ENCODE measurements at regions not wholly inside any gene's neighbourhood (a gene's known extent, or its start where the extent isn't known, plus 50 kb on each side); places are given as distances from the start of the nearest gene placed in this dataset.

DNA sequence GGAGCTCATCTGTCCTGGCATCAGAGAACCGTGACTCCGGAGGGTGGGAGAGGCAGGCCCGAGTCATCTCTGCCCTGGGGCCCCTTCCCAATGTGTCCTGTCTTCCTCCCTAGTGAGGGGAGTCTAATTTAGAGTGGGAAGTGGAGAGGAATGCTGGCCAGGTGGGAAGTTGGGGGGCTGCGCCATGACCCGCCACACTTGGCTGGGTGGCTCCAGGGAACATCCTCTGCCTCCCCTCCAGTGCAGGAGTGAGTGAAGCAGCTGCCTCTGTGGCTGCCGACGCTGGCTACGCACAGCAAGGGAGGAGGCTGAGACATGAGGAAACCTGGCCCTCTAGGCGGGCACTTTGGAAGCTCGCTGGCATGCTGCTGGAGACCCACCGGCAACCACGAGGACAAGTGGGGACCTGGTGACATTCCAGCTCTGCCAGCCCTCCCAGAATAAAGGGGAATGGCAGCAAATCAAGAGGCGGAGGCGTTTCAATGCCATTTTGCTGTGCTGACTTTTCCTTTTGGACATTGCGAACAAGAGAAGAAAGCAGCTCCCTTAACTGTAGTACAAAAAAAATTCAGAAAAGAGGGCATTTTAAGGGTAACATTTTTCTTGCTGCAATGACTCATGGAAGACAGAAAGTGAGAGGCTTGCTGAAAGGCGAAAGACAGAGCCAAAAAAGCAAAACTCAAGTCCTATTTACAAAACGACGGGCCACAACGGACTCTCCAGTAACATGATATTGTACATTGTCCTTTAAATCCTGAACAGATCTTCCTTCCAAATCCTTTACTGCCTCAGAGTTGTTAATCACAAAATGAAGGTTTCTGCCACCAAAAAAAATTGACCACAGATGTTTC, 121.2 kb upstream of the PITRM1 start:
- Histone ChIP-seq H3K4me3 (ENCODE audit: insufficient read depth, low read depth, low read length) (no peak overlapping the region), H3K4me1 (ENCODE audit: control insufficient read depth, insufficient read depth, low read length) (no peaks in the 10 kb centered on the region), H3K27me3 (ENCODE audit: control insufficient read depth, insufficient read depth, low read length, poor library complexity, severe bottlenecking) (no peaks in the 10 kb centered on the region), H3K9me3 (ENCODE audit: control insufficient read depth, low read length) (no peaks in the 10 kb centered on the region), H3K36me3 (ENCODE audit: control insufficient read depth, insufficient read depth, low read length) (no peaks in the 10 kb centered on the region), H3K27ac (ENCODE audit: insufficient read depth, low read depth, low read length, poor library complexity, severe bottlenecking) (no peak overlapping the region)
- 91 to 94% methylated on average over 19 of the region's 19 CpGs for WGBS, 2 experiments

DNA sequence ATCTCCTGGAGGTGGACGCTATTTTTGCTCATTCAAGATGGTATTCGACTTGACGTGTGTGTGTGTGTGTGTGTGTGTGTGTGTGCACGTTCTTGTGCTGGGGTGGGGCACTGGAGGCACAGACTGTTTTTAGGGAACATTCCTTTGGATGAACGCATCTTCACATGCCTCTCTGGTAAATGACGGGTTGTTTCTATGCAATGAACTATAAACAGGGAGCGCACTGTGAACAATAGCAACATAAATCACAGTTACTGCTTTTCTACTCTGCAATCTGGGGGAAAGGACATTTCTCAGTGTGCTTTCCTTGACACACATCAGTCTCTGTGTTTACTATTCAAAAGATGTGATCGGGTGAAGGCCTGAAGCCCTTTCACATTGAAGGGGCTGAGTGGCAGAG, 120.1 kb upstream of the PITRM1 start:
- H3K27ac ChIP-seq (ENCODE audit: insufficient read depth, low read depth, low read length, poor library complexity, severe bottlenecking) = no peak overlapping the region
- H3K27me3 ChIP-seq (ENCODE audit: control insufficient read depth, insufficient read depth, low read length, poor library complexity, severe bottlenecking) = no peaks in the 10 kb centered on the region
- WGBS, 2 experiments = 92 to 94% methylated on average over 7 to 8 of the region's 8 CpGs

DNA sequence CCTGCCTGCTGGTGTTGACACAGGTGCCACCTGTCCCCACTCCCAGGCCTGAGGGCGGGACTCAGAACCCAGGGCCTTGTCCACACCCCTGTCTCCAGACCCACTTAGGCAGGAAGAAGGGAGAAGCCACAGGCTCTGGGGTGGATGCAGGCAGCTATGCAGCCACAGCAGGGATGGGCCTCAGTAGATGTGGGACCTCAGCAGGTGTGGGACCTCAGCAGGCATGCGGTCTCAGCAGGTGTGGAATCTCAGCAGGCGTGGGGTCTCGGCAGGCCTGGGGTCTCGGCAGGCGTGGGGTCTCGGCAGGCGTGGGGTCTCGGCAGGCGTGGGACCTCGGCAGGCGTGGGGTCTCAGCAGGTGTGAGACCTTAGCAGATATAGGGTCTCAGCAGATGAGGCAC, 118.0 kb upstream of the PITRM1 start:
- Histone ChIP-seq H3K4me1 (ENCODE audit: control insufficient read depth, insufficient read depth, low read length) (no peaks in the 10 kb centered on the region), H3K27ac (ENCODE audit: insufficient read depth, low read depth, low read length, poor library complexity, severe bottlenecking) (no peak overlapping the region), H3K9me3 (ENCODE audit: control insufficient read depth, low read length) (no peaks in the 10 kb centered on the region), H3K27me3 (ENCODE audit: control insufficient read depth, insufficient read depth, low read length, poor library complexity, severe bottlenecking) (no peaks in the 10 kb centered on the region), H3K4me3 (ENCODE audit: insufficient read depth, low read depth, low read length) (no peak overlapping the region), H3K36me3 (ENCODE audit: control insufficient read depth, insufficient read depth, low read length) (no peaks in the 10 kb centered on the region)
- 80 to 83% methylated on average over 12 of the region's 12 CpGs for WGBS, 2 experiments

More for the DNA sequence above, 120.1 kb upstream of the PITRM1 start:
- no peaks in the 10 kb centered on the region for H3K4me1 ChIP-seq (ENCODE audit: control insufficient read depth, insufficient read depth, low read length)
- no peaks in the 10 kb centered on the region for H3K36me3 ChIP-seq (ENCODE audit: control insufficient read depth, insufficient read depth, low read length)
- H3K9me3 ChIP-seq (ENCODE audit: control insufficient read depth, low read length) = no peaks in the 10 kb centered on the region
- no peak overlapping the region for H3K4me3 ChIP-seq (ENCODE audit: insufficient read depth, low read depth, low read length)

DNA sequence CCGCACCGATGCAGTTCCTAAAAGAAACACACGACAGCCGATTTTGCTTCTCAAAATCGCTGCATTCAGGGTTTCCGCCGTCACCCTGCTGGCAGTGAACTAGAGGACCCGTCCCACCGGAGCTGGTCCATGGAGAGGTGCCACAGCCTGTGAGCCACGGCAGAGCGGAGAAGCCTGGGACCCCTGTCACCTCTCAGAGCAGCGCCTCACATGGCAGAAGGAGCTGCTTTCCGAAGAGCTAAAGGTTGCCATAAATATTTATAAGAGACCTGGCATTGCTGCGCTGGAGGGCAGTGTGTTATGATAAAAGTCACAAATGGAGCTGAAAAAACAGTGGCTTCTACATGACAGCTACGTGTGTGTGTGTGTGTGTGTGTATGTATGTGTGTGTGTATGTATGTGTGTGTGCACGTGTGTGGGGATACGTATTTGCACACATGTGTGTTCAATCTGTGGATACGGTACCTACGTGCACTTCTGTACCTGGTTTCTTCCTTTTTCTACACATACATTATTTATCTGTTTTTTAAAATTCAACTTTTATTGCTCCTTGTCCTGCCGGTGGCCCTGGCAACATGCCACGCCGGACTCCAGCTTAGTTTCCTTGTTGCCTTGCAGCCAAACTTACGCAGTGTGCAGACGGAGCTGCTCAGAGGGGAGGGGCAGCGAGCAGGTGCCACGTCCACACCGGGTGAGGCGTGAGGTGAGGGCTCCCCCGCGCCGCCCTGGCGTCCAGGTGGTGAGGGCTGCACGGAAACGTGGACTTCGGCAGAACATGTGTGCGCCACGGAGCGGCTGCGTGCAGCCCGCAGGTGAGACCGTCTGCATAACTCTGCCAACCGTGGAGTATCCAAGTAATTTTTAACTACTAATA, 115.2 kb upstream of the PITRM1 start:
- WGBS, 2 experiments = 94 to 95% methylated on average over 41 to 42 of the region's 42 CpGs
- H3K4me3 ChIP-seq (ENCODE audit: insufficient read depth, low read depth, low read length) = no peak overlapping the region
- no peak overlapping the region for H3K27ac ChIP-seq (ENCODE audit: insufficient read depth, low read depth, low read length, poor library complexity, severe bottlenecking)
- no peaks in the 10 kb centered on the region for H3K36me3 ChIP-seq (ENCODE audit: control insufficient read depth, insufficient read depth, low read length)
- no peaks in the 10 kb centered on the region for H3K4me1 ChIP-seq (ENCODE audit: control insufficient read depth, insufficient read depth, low read length)
- H3K27me3 ChIP-seq (ENCODE audit: control insufficient read depth, insufficient read depth, low read length, poor library complexity, severe bottlenecking) = no peaks in the 10 kb centered on the region
- no peaks in the 10 kb centered on the region for H3K9me3 ChIP-seq (ENCODE audit: control insufficient read depth, low read length)

DNA sequence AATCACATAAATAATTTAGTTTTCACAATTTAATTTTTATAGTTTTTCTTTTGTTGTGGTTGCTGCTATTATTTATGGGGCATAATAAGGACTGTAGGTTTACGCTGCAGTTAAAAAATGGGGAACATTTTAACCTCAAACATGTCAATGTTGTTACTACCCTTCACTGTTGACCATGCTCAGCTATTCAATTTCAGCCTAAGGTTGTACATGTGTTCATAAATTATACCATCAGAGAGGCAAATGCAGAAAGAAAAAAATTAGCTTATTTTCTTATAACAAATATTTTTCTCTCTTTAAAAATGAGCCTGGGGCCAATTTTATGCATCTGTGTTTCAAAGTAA, 110.1 kb upstream of the PITRM1 start:
- H3K4me3 ChIP-seq (ENCODE audit: insufficient read depth, low read depth, low read length) = no peak overlapping the region
- 94 to 100% methylated on average over 1 of the region's 1 CpG for WGBS, 2 experiments

DNA sequence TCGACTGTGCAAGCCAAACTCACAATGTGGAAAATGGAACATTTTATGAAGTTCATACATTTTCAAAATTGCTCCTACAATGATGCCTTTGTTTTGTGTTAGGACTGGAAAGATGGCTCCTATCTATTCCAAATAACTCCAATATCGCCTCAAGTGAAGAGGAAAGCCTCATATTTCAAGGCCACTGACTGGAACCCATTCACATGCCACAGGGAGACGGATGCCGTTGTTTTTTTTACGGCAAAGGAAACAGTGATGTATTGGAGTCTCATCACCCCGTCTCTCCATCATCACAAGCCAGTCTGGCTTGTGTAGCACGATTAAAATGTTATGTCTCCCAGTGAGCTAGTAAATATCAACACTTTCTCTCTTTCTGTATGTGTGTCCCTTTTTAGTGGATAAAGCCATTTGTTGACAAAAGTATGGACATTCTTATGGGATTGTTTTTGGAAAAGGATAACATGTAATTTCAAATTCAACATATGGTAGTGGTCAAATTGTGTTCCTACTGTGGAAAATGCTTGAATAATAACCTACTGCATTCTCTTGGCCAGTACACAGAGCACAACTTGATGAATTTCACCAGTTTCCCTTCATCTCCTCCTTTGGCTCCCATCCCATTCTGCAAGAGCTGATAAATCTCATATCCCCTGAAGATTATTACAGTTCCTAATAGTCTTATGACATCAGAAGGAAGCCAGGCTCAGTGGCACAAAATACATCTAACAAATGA, 109.5 kb upstream of the PITRM1 start:
- WGBS, 2 experiments = 96% methylated on average over 7 of the region's 7 CpGs

More for the DNA sequence above, 110.1 kb upstream of the PITRM1 start:
- no peak overlapping the region for H3K27ac ChIP-seq (ENCODE audit: insufficient read depth, low read depth, low read length, poor library complexity, severe bottlenecking)
- H3K27me3 ChIP-seq (ENCODE audit: control insufficient read depth, insufficient read depth, low read length, poor library complexity, severe bottlenecking) = no peaks in the 10 kb centered on the region
- H3K4me1 ChIP-seq (ENCODE audit: control insufficient read depth, insufficient read depth, low read length) = no peaks in the 10 kb centered on the region
- H3K36me3 ChIP-seq (ENCODE audit: control insufficient read depth, insufficient read depth, low read length) = no peaks in the 10 kb centered on the region
- no peaks in the 10 kb centered on the region for H3K9me3 ChIP-seq (ENCODE audit: control insufficient read depth, low read length)

DNA sequence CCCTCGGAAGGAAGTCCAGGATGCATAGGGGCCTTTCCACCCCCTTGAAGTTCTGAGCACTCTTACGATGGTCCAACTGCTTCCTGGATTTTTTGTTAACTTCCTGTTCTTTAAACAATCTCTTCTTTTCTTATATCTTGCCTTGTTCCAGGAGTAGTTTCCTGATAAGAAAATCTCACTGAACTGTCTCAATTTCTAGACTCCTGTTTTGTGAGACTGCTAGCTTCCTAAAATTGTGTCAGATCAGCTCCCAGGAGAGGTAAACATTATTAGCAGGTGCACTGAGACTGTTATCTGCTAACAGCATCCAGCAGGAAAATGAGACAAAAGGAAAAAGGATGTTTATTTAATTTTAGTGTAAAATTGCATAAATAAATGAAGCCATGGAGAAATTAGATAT, 106.2 kb upstream of the PITRM1 start:
- Histone ChIP-seq H3K9me3 (ENCODE audit: control insufficient read depth, low read length) (no peaks in the 10 kb centered on the region), H3K27me3 (ENCODE audit: control insufficient read depth, insufficient read depth, low read length, poor library complexity, severe bottlenecking) (no peaks in the 10 kb centered on the region), H3K27ac (ENCODE audit: insufficient read depth, low read depth, low read length, poor library complexity, severe bottlenecking) (no peak overlapping the region), H3K4me1 (ENCODE audit: control insufficient read depth, insufficient read depth, low read length) (no peaks in the 10 kb centered on the region), H3K4me3 (ENCODE audit: insufficient read depth, low read depth, low read length) (no peak overlapping the region), H3K36me3 (ENCODE audit: control insufficient read depth, insufficient read depth, low read length) (no peaks in the 10 kb centered on the region)
- 86 to 96% methylated on average over 2 of the region's 2 CpGs for WGBS, 2 experiments

More for the DNA sequence above, 109.5 kb upstream of the PITRM1 start:
- Histone ChIP-seq H3K9me3 (ENCODE audit: control insufficient read depth, low read length) (no peaks in the 10 kb centered on the region), H3K4me3 (ENCODE audit: insufficient read depth, low read depth, low read length) (no peak overlapping the region), H3K36me3 (ENCODE audit: control insufficient read depth, insufficient read depth, low read length) (no peaks in the 10 kb centered on the region), H3K27ac (ENCODE audit: insufficient read depth, low read depth, low read length, poor library complexity, severe bottlenecking) (no peak overlapping the region), H3K27me3 (ENCODE audit: control insufficient read depth, insufficient read depth, low read length, poor library complexity, severe bottlenecking) (no peaks in the 10 kb centered on the region), H3K4me1 (ENCODE audit: control insufficient read depth, insufficient read depth, low read length) (no peaks in the 10 kb centered on the region)

DNA sequence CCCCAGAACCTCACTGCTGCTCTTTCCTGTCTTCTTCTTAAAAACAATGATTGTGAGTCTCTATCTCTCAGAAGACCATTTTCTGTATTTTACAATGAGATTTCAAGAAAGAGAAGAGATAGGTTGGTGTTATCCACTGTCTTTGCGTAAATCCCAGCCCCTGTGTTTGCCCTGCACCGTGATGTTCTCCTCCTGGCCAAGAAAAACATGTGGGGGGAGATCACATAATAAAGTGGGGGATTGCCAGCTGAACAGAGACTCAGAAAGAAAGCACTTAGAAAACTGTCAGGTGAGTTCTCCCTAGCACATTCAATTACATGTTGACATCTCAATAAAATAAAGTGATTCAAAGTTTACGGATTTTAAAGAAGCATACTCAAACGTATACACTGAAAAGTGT, 105.0 kb upstream of the PITRM1 start:
- Histone ChIP-seq H3K27ac (ENCODE audit: insufficient read depth, low read depth, low read length, poor library complexity, severe bottlenecking) (no peak overlapping the region), H3K27me3 (ENCODE audit: control insufficient read depth, insufficient read depth, low read length, poor library complexity, severe bottlenecking) (no peaks in the 10 kb centered on the region)
- WGBS, 2 experiments = 96 to 99% methylated on average over 4 of the region's 4 CpGs

DNA sequence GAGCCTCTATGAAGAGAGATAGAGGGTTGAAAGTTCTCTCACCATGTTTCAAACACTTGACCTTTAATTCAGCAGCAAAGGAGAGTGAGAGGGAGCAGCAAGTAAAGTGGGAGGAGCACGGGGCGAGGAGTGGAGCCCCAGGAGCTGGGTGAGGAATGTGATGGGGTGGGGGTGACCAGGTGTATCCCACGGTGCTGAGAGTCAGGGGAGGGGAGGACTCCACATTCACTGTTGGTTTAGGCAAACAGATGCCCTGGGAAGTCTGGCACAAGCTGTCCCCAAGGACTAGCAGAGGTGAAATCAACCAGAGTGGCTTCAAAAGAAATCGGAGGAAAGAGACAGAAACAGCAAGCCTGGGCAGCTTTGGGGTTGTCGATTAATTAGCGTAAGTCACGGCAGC, 101.8 kb upstream of the PITRM1 start:
- H3K4me3 ChIP-seq (ENCODE audit: insufficient read depth, low read depth, low read length) = no peak overlapping the region
- H3K4me1 ChIP-seq (ENCODE audit: control insufficient read depth, insufficient read depth, low read length) = peaks cover 14% of the 10 kb centered on the region
- H3K36me3 ChIP-seq (ENCODE audit: control insufficient read depth, insufficient read depth, low read length) = no peaks in the 10 kb centered on the region
- H3K27me3 ChIP-seq (ENCODE audit: control insufficient read depth, insufficient read depth, low read length, poor library complexity, severe bottlenecking) = no peaks in the 10 kb centered on the region
- H3K9me3 ChIP-seq (ENCODE audit: control insufficient read depth, low read length) = no peaks in the 10 kb centered on the region
- H3K27ac ChIP-seq (ENCODE audit: insufficient read depth, low read depth, low read length, poor library complexity, severe bottlenecking) = no peak overlapping the region
- 82 to 87% methylated on average over 7 of the region's 7 CpGs for WGBS, 2 experiments

More for the DNA sequence above, 105.0 kb upstream of the PITRM1 start:
- H3K36me3 ChIP-seq (ENCODE audit: control insufficient read depth, insufficient read depth, low read length) = no peaks in the 10 kb centered on the region
- no peaks in the 10 kb centered on the region for H3K9me3 ChIP-seq (ENCODE audit: control insufficient read depth, low read length)
- H3K4me1 ChIP-seq (ENCODE audit: control insufficient read depth, insufficient read depth, low read length) = peaks cover 4% of the 10 kb centered on the region
- no peak overlapping the region for H3K4me3 ChIP-seq (ENCODE audit: insufficient read depth, low read depth, low read length)

DNA sequence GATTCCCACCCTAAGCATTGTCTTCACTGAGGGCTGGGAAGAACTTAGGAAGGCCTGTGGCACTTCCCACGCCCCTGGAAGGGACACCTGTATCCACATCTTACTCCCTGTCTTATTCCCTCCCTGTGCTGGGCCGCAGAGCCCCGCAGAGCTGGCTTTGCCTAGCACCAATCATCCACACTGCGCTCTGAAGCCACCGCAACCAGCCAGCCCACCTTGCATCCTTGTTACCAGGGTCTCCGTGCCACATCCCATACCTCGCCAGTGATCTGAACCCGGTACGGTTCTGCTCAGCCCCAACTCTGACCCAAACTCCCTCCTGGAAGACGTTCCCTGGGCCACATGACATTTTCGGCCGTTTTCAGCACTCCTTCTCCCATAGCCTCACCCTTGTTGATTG, 101.4 kb upstream of the PITRM1 start:
- Histone ChIP-seq H3K27ac (ENCODE audit: insufficient read depth, low read depth, low read length, poor library complexity, severe bottlenecking) (no peak overlapping the region), H3K27me3 (ENCODE audit: control insufficient read depth, insufficient read depth, low read length, poor library complexity, severe bottlenecking) (no peaks in the 10 kb centered on the region), H3K4me3 (ENCODE audit: insufficient read depth, low read depth, low read length) (no peak overlapping the region), H3K4me1 (ENCODE audit: control insufficient read depth, insufficient read depth, low read length) (peaks cover 14% of the 10 kb centered on the region), H3K36me3 (ENCODE audit: control insufficient read depth, insufficient read depth, low read length) (no peaks in the 10 kb centered on the region), H3K9me3 (ENCODE audit: control insufficient read depth, low read length) (no peaks in the 10 kb centered on the region)
- 90% methylated on average over 12 of the region's 12 CpGs for WGBS, 2 experiments

Measured in ectodermal cell (in vitro differentiated cells).